HT1080 (cell line): ENCODE measurements at regions not wholly inside any gene's neighbourhood (a gene's known extent, or its start where the extent isn't known, plus 50 kb on each side); places are given as distances from the start of the nearest gene placed in this dataset.
"Not testable (repeated sequence)": the region's sequence is repeated elsewhere in the genome, so short reads cannot be mapped to it uniquely, and the experiment has no call there.

ENCODE experiments used
- DNase-seq: peaks from one replicate; pipeline ENCODE4 v3.0.0-alpha.2; 2015; ENCODE audit warnings: low read depth

- not testable (repeated sequence) for DNase-seq
Measured at GRCh38 chr6:103801901-103802479, 1057.7 kb downstream of the HACE1 start.

- DNase-seq, result no peak
Measured at GRCh38 chr6:103799971-103800670, 1059.6 kb downstream of the HACE1 start.

GRCh38 chr6:103798166-103798565 lies 1061.6 kb downstream of the HACE1 start:
- DNase-seq, result no peak

GRCh38 chr6:103797738-103798137 lies 1062.0 kb downstream of the HACE1 start:
- DNase-seq, result no peak

- DNase-seq, result no peak
Measured at GRCh38 chr6:103791458-103791857, 1068.3 kb downstream of the HACE1 start.

- DNase-seq, result no peak
Measured at GRCh38 chr6:103784117-103784516, 1075.6 kb downstream of the HACE1 start.

GRCh38 chr6:103783329-103783728 lies 1076.4 kb downstream of the HACE1 start:
- DNase-seq, result no peak

- peak; percentile 55 for DNase-seq
Measured at GRCh38 chr6:103769431-103769830, 1090.3 kb downstream of the HACE1 start.

GRCh38 chr6:103750603-103751002 lies 1109.1 kb downstream of the HACE1 start:
- DNase-seq, result no peak

- no peak for DNase-seq
Measured at GRCh38 chr6:103734016-103734415, 1125.7 kb downstream of the HACE1 start.

GRCh38 chr6:103729658-103730057 lies 1130.1 kb downstream of the HACE1 start:
- no peak for DNase-seq

GRCh38 chr6:103723438-103724322 lies 1136.0 kb downstream of the HACE1 start:
- no peak for DNase-seq

- no peak for DNase-seq
Measured at GRCh38 chr6:103722683-103723082, 1137.0 kb downstream of the HACE1 start.

GRCh38 chr6:103721923-103722322 lies 1137.8 kb downstream of the HACE1 start:
- DNase-seq, result no peak

GRCh38 chr6:103720393-103720792 lies 1139.3 kb downstream of the HACE1 start:
- no peak for DNase-seq

- DNase-seq, result no peak
Measured at GRCh38 chr6:103719545-103719944, 1140.2 kb downstream of the HACE1 start.

GRCh38 chr6:103715269-103715668 lies 1144.5 kb downstream of the HACE1 start:
- no peak for DNase-seq

- not testable (repeated sequence) for DNase-seq
Measured at GRCh38 chr6:103709236-103709635, 1150.5 kb downstream of the HACE1 start.

GRCh38 chr6:103707596-103708325 lies 1152.0 kb downstream of the HACE1 start:
- peak; percentile 24 for DNase-seq

GRCh38 chr6:103699769-103700168 lies 1160.0 kb downstream of the HACE1 start:
- DNase-seq, result no peak

GRCh38 chr6:103687430-103687829 lies 1172.3 kb downstream of the HACE1 start:
- DNase-seq, result no peak

- no peak for DNase-seq
Measured at GRCh38 chr6:103680116-103680515, 1179.6 kb downstream of the HACE1 start.
